ENCODE measurements at regions not wholly inside any gene's neighbourhood (a gene's known extent, or its start where the extent isn't known, plus 50 kb on each side); places are given as distances from the start of the nearest gene placed in this dataset.

DNA sequence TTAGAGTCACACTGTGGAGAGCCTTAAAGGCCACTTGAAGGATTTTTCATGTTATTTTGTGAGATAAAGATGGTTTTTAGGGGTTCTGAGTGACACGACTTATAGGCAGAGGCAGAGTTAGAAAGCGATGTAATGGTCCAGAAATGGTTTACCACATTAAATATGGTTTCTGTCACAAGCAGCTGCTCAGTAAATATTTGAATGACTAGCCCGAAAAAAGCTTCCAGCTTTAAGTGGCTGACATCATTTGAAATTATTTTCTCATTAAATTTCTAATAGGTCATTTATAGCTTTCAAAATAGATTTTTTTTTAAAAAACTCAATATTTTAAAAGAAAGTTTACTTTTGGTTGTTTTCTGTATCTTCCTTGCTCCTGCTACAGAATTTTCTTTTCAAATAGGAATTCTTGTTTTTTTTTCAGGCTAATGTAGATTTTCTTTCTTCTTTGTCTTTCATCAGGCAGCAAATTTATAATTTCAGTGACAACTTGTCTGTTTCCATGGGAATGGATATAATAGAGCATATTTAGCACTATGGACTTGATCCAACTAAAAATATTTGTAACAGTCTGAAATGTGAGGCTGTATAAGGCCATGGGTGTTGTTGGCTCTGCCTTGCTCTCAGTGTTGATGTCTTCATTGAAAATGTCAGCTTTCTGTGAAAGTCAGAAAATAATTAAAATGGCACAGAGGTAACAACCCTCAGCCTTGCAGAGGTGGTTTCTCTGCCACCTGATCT is 700.0 kb downstream of the TMTC2 start:
- TF ChIP-seq EZH2phosphoT487 (IDR thresholded peaks at IDR 0.05; ENCODE audit: low read depth): no peak
- TF ChIP-seq, protein P1, sequence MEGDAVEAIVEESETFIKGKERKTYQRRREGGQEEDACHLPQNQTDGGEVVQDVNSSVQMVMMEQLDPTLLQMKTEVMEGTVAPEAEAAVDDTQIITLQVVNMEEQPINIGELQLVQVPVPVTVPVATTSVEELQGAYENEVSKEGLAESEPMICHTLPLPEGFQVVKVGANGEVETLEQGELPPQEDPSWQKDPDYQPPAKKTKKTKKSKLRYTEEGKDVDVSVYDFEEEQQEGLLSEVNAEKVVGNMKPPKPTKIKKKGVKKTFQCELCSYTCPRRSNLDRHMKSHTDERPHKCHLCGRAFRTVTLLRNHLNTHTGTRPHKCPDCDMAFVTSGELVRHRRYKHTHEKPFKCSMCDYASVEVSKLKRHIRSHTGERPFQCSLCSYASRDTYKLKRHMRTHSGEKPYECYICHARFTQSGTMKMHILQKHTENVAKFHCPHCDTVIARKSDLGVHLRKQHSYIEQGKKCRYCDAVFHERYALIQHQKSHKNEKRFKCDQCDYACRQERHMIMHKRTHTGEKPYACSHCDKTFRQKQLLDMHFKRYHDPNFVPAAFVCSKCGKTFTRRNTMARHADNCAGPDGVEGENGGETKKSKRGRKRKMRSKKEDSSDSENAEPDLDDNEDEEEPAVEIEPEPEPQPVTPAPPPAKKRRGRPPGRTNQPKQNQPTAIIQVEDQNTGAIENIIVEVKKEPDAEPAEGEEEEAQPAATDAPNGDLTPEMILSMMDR (IDR thresholded peaks at IDR 0.05; ENCODE audit: low read depth, low read length): no peak
